ENCODE measurements at regions not wholly inside any gene's neighbourhood (a gene's known extent, or its start where the extent isn't known, plus 50 kb on each side); places are given as distances from the start of the nearest gene placed in this dataset.

DNA sequence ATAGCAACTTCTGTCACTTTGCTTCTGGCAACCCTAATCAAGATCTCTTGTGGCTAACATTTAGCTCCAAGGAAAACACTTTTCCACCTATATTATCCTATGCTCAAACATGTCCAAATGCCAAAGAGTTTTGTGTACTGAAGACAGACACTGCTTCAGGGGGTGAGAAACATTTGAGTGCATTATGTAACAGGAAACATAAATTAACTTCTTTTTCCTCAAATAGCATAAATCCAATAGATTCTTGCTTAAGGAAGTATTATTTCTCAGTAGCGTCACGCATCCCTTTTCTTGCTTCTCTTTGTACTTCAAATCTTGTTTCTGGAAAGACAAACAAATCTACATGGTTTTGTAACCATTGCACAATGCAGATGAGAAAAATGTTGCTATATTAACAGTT is 839.1 kb downstream of the GLUD2 start:
- Histone ChIP-seq H3K4me3 (ENCODE audit: insufficient read depth, low read length) (no peak overlapping the region), H3K4me2 (ENCODE audit: insufficient read depth, low read length) (no peak overlapping the region), H3K79me2 (ENCODE audit: insufficient read depth, low read length) (no peaks in the 10 kb centered on the region), H3K4me1 (ENCODE audit: insufficient read depth, low read length) (no peaks in the 10 kb centered on the region), H3K27me3 (ENCODE audit: insufficient read depth, low read length) (no peaks in the 10 kb centered on the region), H3K36me3 (ENCODE audit: insufficient read depth, low read length) (no peaks in the 10 kb centered on the region), H4K20me1 (ENCODE audit: insufficient read depth, low read length) (no peaks in the 10 kb centered on the region), H3K9me3 (ENCODE audit: low read depth, low read length) (no peaks in the 10 kb centered on the region), H2AFZ (ENCODE audit: low read length) (no peak overlapping the region), H3K27ac (ENCODE audit: low read depth, low read length) (no peak overlapping the region)
- DNase-seq (ENCODE audit: insufficient read length, low spot score, missing footprints) = no peak
- TF ChIP-seq, protein P1, sequence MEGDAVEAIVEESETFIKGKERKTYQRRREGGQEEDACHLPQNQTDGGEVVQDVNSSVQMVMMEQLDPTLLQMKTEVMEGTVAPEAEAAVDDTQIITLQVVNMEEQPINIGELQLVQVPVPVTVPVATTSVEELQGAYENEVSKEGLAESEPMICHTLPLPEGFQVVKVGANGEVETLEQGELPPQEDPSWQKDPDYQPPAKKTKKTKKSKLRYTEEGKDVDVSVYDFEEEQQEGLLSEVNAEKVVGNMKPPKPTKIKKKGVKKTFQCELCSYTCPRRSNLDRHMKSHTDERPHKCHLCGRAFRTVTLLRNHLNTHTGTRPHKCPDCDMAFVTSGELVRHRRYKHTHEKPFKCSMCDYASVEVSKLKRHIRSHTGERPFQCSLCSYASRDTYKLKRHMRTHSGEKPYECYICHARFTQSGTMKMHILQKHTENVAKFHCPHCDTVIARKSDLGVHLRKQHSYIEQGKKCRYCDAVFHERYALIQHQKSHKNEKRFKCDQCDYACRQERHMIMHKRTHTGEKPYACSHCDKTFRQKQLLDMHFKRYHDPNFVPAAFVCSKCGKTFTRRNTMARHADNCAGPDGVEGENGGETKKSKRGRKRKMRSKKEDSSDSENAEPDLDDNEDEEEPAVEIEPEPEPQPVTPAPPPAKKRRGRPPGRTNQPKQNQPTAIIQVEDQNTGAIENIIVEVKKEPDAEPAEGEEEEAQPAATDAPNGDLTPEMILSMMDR (IDR thresholded peaks at IDR 0.05; ENCODE audit: extremely low read depth, low read depth, low read length) = no peak

DNA sequence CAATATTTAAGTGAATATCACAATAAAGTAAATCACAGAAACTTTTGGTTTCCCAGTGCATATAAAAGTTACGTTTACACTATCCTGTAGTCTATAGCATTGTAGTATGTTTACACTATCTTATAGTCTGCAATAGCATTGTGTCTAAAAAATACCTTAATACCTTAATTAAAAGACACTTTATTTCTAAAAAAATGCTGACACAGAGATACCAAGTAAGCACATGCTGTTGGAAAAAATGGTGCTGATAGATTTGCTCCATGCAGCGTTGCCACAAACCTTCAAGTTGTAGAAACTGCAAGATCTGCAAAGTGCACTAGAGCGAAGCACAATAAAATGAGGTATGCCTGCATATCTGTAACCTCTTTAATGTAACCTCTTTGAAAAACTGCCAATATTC is 847.3 kb downstream of the GLUD2 start:
- no peaks in the 10 kb centered on the region for H3K79me2 ChIP-seq (ENCODE audit: insufficient read depth, low read length)
- no peaks in the 10 kb centered on the region for H3K36me3 ChIP-seq (ENCODE audit: insufficient read depth, low read length)
- H3K4me2 ChIP-seq (ENCODE audit: insufficient read depth, low read length) = no peak overlapping the region
- no peaks in the 10 kb centered on the region for H4K20me1 ChIP-seq (ENCODE audit: insufficient read depth, low read length)
- H2AFZ ChIP-seq (ENCODE audit: low read length) = no peak overlapping the region
- no peaks in the 10 kb centered on the region for H3K27me3 ChIP-seq (ENCODE audit: insufficient read depth, low read length)
- no peak for DNase-seq (ENCODE audit: insufficient read length, low spot score, missing footprints)
- no peak overlapping the region for H3K27ac ChIP-seq (ENCODE audit: low read depth, low read length)
- H3K9me3 ChIP-seq (ENCODE audit: low read depth, low read length) = no peaks in the 10 kb centered on the region
- TF ChIP-seq, protein P1 (IDR thresholded peaks at IDR 0.05; ENCODE audit: extremely low read depth, low read depth, low read length) = no peak
- no peaks in the 10 kb centered on the region for H3K4me1 ChIP-seq (ENCODE audit: insufficient read depth, low read length)
- no peak overlapping the region for H3K4me3 ChIP-seq (ENCODE audit: insufficient read depth, low read length)

DNA sequence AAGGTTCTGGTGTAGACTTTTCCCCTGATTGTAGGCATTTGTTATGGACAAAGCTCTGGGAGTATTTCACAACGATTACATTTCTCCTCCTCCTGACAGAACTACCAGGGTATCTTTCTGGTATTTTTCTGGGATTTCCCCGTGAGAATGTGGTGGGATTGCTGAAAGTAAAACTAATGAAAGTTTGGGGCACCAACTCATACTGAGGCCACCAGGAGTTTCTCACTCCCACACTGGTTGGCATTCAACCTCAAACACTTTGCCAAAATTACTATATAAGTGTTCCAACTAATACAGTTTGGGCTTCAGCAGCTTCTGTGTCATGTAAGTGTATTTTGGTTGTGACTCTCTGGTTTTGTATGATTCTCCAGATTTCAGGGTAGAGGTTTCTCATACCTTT is 855.1 kb downstream of the GLUD2 start:
- no peaks in the 10 kb centered on the region for H3K79me2 ChIP-seq (ENCODE audit: insufficient read depth, low read length)
- H3K27me3 ChIP-seq (ENCODE audit: insufficient read depth, low read length) = no peaks in the 10 kb centered on the region
- no peaks in the 10 kb centered on the region for H3K4me1 ChIP-seq (ENCODE audit: insufficient read depth, low read length)
- H3K9me3 ChIP-seq (ENCODE audit: low read depth, low read length) = no peaks in the 10 kb centered on the region
- H3K4me2 ChIP-seq (ENCODE audit: insufficient read depth, low read length) = no peak overlapping the region
- H3K27ac ChIP-seq (ENCODE audit: low read depth, low read length) = no peak overlapping the region
- H3K4me3 ChIP-seq (ENCODE audit: insufficient read depth, low read length) = no peak overlapping the region
- no peaks in the 10 kb centered on the region for H4K20me1 ChIP-seq (ENCODE audit: insufficient read depth, low read length)
- DNase-seq (ENCODE audit: insufficient read length, low spot score, missing footprints) = no peak
- H3K36me3 ChIP-seq (ENCODE audit: insufficient read depth, low read length) = no peaks in the 10 kb centered on the region
- no peak overlapping the region for H2AFZ ChIP-seq (ENCODE audit: low read length)
- TF ChIP-seq, protein P1 (IDR thresholded peaks at IDR 0.05; ENCODE audit: extremely low read depth, low read depth, low read length) = no peak

DNA sequence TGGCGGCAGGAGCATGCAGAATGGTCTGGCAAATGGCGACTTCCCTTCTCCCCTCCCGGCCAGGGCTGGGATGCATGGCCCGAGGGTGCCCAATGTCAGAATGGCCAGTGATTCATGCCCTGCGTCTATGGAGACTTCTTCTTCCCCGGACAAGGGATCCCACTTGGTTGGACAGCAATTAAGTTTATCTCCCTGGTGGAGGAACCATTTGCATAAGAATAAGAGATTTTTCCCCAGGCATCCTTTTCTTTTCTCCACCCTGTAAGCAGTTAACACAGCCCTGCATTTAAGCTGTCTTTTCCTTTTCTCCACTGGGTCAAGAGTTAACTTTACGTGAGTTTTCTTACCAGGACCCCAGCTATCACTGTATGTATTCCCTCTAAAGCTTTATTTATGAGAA is 856.6 kb downstream of the GLUD2 start:
- DNase-seq (ENCODE audit: insufficient read length, low spot score, missing footprints) = no peak
- TF ChIP-seq, protein P1 (IDR thresholded peaks at IDR 0.05; ENCODE audit: extremely low read depth, low read depth, low read length) = no peak
- no peaks in the 10 kb centered on the region for H3K4me1 ChIP-seq (ENCODE audit: insufficient read depth, low read length)
- H2AFZ ChIP-seq (ENCODE audit: low read length) = no peak overlapping the region
- no peaks in the 10 kb centered on the region for H3K79me2 ChIP-seq (ENCODE audit: insufficient read depth, low read length)
- peaks cover 3% of the 10 kb centered on the region for H3K9me3 ChIP-seq (ENCODE audit: low read depth, low read length)
- H3K4me2 ChIP-seq (ENCODE audit: insufficient read depth, low read length) = no peak overlapping the region
- H4K20me1 ChIP-seq (ENCODE audit: insufficient read depth, low read length) = no peaks in the 10 kb centered on the region
- H3K27ac ChIP-seq (ENCODE audit: low read depth, low read length) = no peak overlapping the region
- no peaks in the 10 kb centered on the region for H3K27me3 ChIP-seq (ENCODE audit: insufficient read depth, low read length)
- H3K4me3 ChIP-seq (ENCODE audit: insufficient read depth, low read length) = no peak overlapping the region
- no peaks in the 10 kb centered on the region for H3K36me3 ChIP-seq (ENCODE audit: insufficient read depth, low read length)

All from osteoblast (primary cell).